ENCODE measurements at regions not wholly inside any gene's neighbourhood (a gene's known extent, or its start where the extent isn't known, plus 50 kb on each side); places are given as distances from the start of the nearest gene placed in this dataset.

GRCh38 chr1:55571767-55572166 is 356.6 kb upstream of the USP24 start:
- Mint-ChIP-seq H3K9me3 (ENCODE audit: low read depth) (peaks cover 3% of the 10 kb centered on the region), H3K4me3 (ENCODE audit: unreplicated experiment) (no peak overlapping the region), H3K27ac (ENCODE audit: unreplicated experiment) (no peak overlapping the region), H3K4me1 (ENCODE audit: low read depth) (peaks cover 20% of the 10 kb centered on the region), H3K27me3 (ENCODE audit: low read depth) (no peaks in the 10 kb centered on the region), H3K36me3 (ENCODE audit: low read depth) (no peaks in the 10 kb centered on the region)
- no peak for DNase-seq (ENCODE audit: low spot score)
- no peak for TF ChIP-seq CTCF (IDR thresholded peaks at IDR 0.05)

- no peak for DNase-seq (ENCODE audit: low spot score)
- Mint-ChIP-seq H3K9me3 (ENCODE audit: low read depth) (peaks cover 6% of the 10 kb centered on the region), H3K36me3 (ENCODE audit: low read depth) (no peaks in the 10 kb centered on the region), H3K27ac (ENCODE audit: unreplicated experiment) (no peak overlapping the region), H3K4me3 (ENCODE audit: unreplicated experiment) (no peak overlapping the region), H3K4me1 (ENCODE audit: low read depth) (peaks cover 17% of the 10 kb centered on the region), H3K27me3 (ENCODE audit: low read depth) (no peaks in the 10 kb centered on the region)
- no peak for TF ChIP-seq CTCF (IDR thresholded peaks at IDR 0.05)
Observed at GRCh38 chr1:55569417-55569816, 354.3 kb upstream of the USP24 start.

GRCh38 chr1:55568732-55569131 is 353.6 kb upstream of the USP24 start:
- no peak for TF ChIP-seq CTCF (IDR thresholded peaks at IDR 0.05)
- no peak for DNase-seq (ENCODE audit: low spot score)
- H3K27me3 Mint-ChIP-seq (ENCODE audit: low read depth), result no peaks in the 10 kb centered on the region
- peaks cover 6% of the 10 kb centered on the region for H3K9me3 Mint-ChIP-seq (ENCODE audit: low read depth)
- no peak overlapping the region for H3K4me3 Mint-ChIP-seq (ENCODE audit: unreplicated experiment)
- no peak overlapping the region for H3K27ac Mint-ChIP-seq (ENCODE audit: unreplicated experiment)
- H3K4me1 Mint-ChIP-seq (ENCODE audit: low read depth), result peaks cover 17% of the 10 kb centered on the region
- H3K36me3 Mint-ChIP-seq (ENCODE audit: low read depth), result no peaks in the 10 kb centered on the region

GRCh38 chr1:55560266-55560665 is 345.1 kb upstream of the USP24 start:
- TF ChIP-seq CTCF (IDR thresholded peaks at IDR 0.05), result no peak
- Mint-ChIP-seq H3K9me3 (ENCODE audit: low read depth) (no peaks in the 10 kb centered on the region), H3K4me3 (ENCODE audit: unreplicated experiment) (no peak overlapping the region), H3K4me1 (ENCODE audit: low read depth) (peaks cover 19% of the 10 kb centered on the region), H3K27ac (ENCODE audit: unreplicated experiment) (no peak overlapping the region), H3K36me3 (ENCODE audit: low read depth) (no peaks in the 10 kb centered on the region), H3K27me3 (ENCODE audit: low read depth) (no peaks in the 10 kb centered on the region)
- no peak for DNase-seq (ENCODE audit: low spot score)

- no peak overlapping the region for H3K4me3 Mint-ChIP-seq (ENCODE audit: unreplicated experiment)
- DNase-seq (ENCODE audit: low spot score), result no peak
- H3K27me3 Mint-ChIP-seq (ENCODE audit: low read depth), result no peaks in the 10 kb centered on the region
- H3K27ac Mint-ChIP-seq (ENCODE audit: unreplicated experiment), result no peak overlapping the region
- no peak for TF ChIP-seq CTCF (IDR thresholded peaks at IDR 0.05)
- H3K4me1 Mint-ChIP-seq (ENCODE audit: low read depth), result peaks cover 19% of the 10 kb centered on the region
- no peaks in the 10 kb centered on the region for H3K36me3 Mint-ChIP-seq (ENCODE audit: low read depth)
- no peaks in the 10 kb centered on the region for H3K9me3 Mint-ChIP-seq (ENCODE audit: low read depth)
Observed at GRCh38 chr1:55559842-55560241, 344.7 kb upstream of the USP24 start.

Measured in chondrocyte (in vitro differentiated cells).